Esophagus muscularis mucosa (tissue), 3 donors: ENCODE measurements at regions not wholly inside any gene's neighbourhood (a gene's known extent, or its start where the extent isn't known, plus 50 kb on each side); places are given as distances from the start of the nearest gene placed in this dataset.

Source experiments
- CTCF ChIP-seq, 3 experiments: fragments of 200-600 bp in 2 of 3; fragments of 450-650 bp in 1 of 3; sonication (generic) in 2 of 3; IDR thresholded peaks; one replicate each; pipeline ENCODE4 v1.5.1; 2017 to 2019; ENCODE audit warnings: antibody characterized with exemption in 3 of 3, mild to moderate bottlenecking in 2 of 3, moderate library complexity in 1 of 3
- POLR2A ChIP-seq: fragments of 450-650 bp; IDR thresholded peaks from one replicate; pipeline ENCODE4 v1.6.1; 2017; ENCODE audit warnings: antibody characterized with exemption, moderate library complexity, mild to moderate bottlenecking, low read depth
- POLR2AphosphoS5 ChIP-seq, 2 donors: sonication (generic); formaldehyde crosslinking; IDR thresholded peaks; one replicate each; pipeline ENCODE4 v1.6.1; 2017; ENCODE audit warnings: antibody characterized with exemption in 2 of 2

DNA sequence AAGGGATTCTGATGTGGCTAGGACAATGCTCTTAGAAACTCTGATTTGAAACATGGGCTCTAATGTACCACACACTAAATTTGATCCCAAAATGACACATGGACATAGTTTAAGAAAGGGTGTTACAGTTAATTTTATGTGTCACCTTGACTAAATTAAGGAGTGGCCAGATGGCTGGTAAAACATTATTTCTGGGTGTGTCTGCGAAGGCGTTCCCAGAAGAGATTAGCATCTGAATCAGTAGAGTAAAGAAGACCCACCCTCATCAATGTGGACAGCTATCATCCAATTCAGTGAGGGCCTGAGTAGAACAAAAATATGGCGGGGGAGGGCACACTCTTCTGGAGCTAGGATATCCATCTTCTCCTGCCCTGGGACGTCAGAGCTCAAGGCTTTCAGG, 283.1 kb upstream of the CHAC2 start:
- TF ChIP-seq POLR2A (no peak), POLR2AphosphoS5 (IDR thresholded peaks at IDR 0.05) (no peak), CTCF (IDR thresholded peaks at IDR 0.05) (no peak)
